Pancreas (tissue), 10 donors: ENCODE measurements at regions not wholly inside any gene's neighbourhood (a gene's known extent, or its start where the extent isn't known, plus 50 kb on each side); places are given as distances from the start of the nearest gene placed in this dataset.

ENCODE experiments used
- ATAC-seq, 4 donors: fragments of 200-7000 bp; cut with Tn5 transposase; one replicate each; pipeline versions ENCODE4 v1.8.0 to v1.9.1; 2020; ENCODE audit warnings: mild to moderate bottlenecking in 4 of 4, moderate library complexity in 4 of 4
- DNase-seq, 6 donors: peaks; one replicate each; pipeline ENCODE4 v3.0.0-alpha.2; 2020
- FAIRE-seq: peaks from 2 replicates; lab custom pipeline; 2012; peaks lifted over from hg19 to GRCh38; lab: Jason Lieb, UNC
- H3K27ac ChIP-seq, 4 donors: fragments of 200-600 bp; sonication (generic); 1 replicate in 3 of 4; 2 replicates in 1 of 4; pipeline versions ENCODE4 v1.5.0 to v1.8.0; 2020
- H3K27me3 ChIP-seq, 4 donors: fragments of 200-600 bp; one replicate each; pipeline ENCODE4 v1.8.0; 2021
- H3K36me3 ChIP-seq, 3 donors: fragments of 200-600 bp; sonication (generic) in 1 of 3; one replicate each; pipeline versions ENCODE4 v1.5.0 to v1.8.0; 2020 to 2021
- H3K4me1 ChIP-seq, 3 donors: fragments of 200-600 bp; one replicate each; pipeline ENCODE4 v1.8.0; 2021
- H3K4me3 ChIP-seq, 4 donors: fragments of 200-600 bp; sonication (generic) in 2 of 4; one replicate each; pipeline versions ENCODE4 v1.5.0 to v1.8.0; 2020 to 2021
- H3K9me3 ChIP-seq, 4 donors: fragments of 200-600 bp; one replicate each; pipeline ENCODE4 v1.8.0; 2021
- WGBS, 2 donors: extraction: QIAGEN DNeasy Blood & Tissue Kit; methylation state at CpG; one replicate each; pipeline ENCODE4 v1.1.7; 2013; 5-methylcytosine and 5-hydroxymethylcytosine counted together
- intact Hi-C, 3 donors: fragments of 100-400 bp; cut with DNase I; formaldehyde crosslinking; loops; one replicate each; pipeline versions ENCODE4 v1.11.1 to v1.14.2; 2022
- TF ChIP-seq, protein P1 (sequence below), 4 donors: fragments of 200-600 bp; sonication (generic) in 3 of 4; IDR thresholded peaks; one replicate each; pipeline versions ENCODE4 v1.5.0 to v1.8.0; 2021; ENCODE audit warnings: antibody characterized with exemption in 4 of 4
- donor health status: healthy with polysubstance abuse.
- donor health status: DM: no; HTN: no; CAD: no; lungs with moderate emphysema.
- donor health status: DM: no; HTN: no; CAD: no.
- donor health status: control.
- donor health status: control.
- donor health status: Bipolar disorder and iron deficiency.
- donor health status: DM: yes; HTN: yes; CAD: no.
- donor health status: DM: no; HTN: no; CAD: no.
- donor health status: DM: no; HTN: no; CAD: no.
- donor health status: DM: yes; HTN: yes; CAD: no.

DNA sequence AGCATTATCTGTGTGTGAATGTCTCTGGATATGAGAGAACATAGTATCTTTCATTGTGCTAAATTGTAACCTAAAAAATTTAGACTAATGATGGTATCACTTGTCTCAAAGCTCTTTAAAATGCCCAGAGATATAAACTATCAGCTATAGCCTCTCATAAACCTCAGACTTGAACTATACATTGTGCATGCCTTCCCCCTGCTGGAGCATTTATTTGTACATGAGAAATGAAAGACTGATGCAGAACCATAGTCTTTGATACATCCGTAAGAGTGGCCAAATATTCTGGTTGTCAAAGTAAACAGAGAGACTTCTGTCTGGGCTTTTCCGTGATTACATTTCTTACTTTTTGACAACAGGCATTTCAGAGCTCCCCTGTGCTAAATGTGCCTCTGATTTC is 71.9 kb upstream of the CCDC68 start:
- WGBS, 2 donors: 57 to 69% methylated on average over 2 of the region's 2 CpGs
- H3K4me3 ChIP-seq: no peak overlapping the region
- intact Hi-C loops: no loop called here

GRCh38 chr18:55024564-55024963 is 65.3 kb upstream of the CCDC68 start:
- DNase-seq (no peak), ATAC-seq (no peak), FAIRE-seq (no peak)
- H3K9me3 ChIP-seq: no peaks in the 10 kb centered on the region
- intact Hi-C loops: no loop called here
- H3K36me3 ChIP-seq: no peaks in the 10 kb centered on the region
- TF ChIP-seq, protein P1, sequence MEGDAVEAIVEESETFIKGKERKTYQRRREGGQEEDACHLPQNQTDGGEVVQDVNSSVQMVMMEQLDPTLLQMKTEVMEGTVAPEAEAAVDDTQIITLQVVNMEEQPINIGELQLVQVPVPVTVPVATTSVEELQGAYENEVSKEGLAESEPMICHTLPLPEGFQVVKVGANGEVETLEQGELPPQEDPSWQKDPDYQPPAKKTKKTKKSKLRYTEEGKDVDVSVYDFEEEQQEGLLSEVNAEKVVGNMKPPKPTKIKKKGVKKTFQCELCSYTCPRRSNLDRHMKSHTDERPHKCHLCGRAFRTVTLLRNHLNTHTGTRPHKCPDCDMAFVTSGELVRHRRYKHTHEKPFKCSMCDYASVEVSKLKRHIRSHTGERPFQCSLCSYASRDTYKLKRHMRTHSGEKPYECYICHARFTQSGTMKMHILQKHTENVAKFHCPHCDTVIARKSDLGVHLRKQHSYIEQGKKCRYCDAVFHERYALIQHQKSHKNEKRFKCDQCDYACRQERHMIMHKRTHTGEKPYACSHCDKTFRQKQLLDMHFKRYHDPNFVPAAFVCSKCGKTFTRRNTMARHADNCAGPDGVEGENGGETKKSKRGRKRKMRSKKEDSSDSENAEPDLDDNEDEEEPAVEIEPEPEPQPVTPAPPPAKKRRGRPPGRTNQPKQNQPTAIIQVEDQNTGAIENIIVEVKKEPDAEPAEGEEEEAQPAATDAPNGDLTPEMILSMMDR (IDR thresholded peaks at IDR 0.05): no peak
- H3K27me3 ChIP-seq: no peaks in the 10 kb centered on the region
- H3K4me3 ChIP-seq: no peak overlapping the region
- no peak overlapping the region for H3K27ac ChIP-seq
- no peaks in the 10 kb centered on the region for H3K4me1 ChIP-seq

More for the DNA sequence above, 71.9 kb upstream of the CCDC68 start:
- Histone ChIP-seq H3K9me3 (no peaks in the 10 kb centered on the region), H3K27ac (peak overlapping the region in 1 of 4 donors; percentile 48), H3K36me3 (no peaks in the 10 kb centered on the region), H3K27me3 (peaks cover 0 to 3% (median 0%) of the 10 kb centered on the region in 4 donors), H3K4me1 (no peaks in the 10 kb centered on the region)
- no peak for DNase-seq
- no peak for FAIRE-seq
- ATAC-seq: no peak
- TF ChIP-seq, protein P1 (IDR thresholded peaks at IDR 0.05): no peak

GRCh38 chr18:55018602-55019001 is 59.3 kb upstream of the CCDC68 start:
- TF ChIP-seq, protein P1 (IDR thresholded peaks at IDR 0.05): no peak
- no peaks in the 10 kb centered on the region for H3K9me3 ChIP-seq
- no peak overlapping the region for H3K27ac ChIP-seq
- DNase-seq (no peak), ATAC-seq (no peak), FAIRE-seq (no peak)
- H3K4me3 ChIP-seq: no peak overlapping the region
- no peaks in the 10 kb centered on the region for H3K27me3 ChIP-seq
- no peaks in the 10 kb centered on the region for H3K4me1 ChIP-seq
- no peaks in the 10 kb centered on the region for H3K36me3 ChIP-seq
- intact Hi-C loops: no loop called here

DNA sequence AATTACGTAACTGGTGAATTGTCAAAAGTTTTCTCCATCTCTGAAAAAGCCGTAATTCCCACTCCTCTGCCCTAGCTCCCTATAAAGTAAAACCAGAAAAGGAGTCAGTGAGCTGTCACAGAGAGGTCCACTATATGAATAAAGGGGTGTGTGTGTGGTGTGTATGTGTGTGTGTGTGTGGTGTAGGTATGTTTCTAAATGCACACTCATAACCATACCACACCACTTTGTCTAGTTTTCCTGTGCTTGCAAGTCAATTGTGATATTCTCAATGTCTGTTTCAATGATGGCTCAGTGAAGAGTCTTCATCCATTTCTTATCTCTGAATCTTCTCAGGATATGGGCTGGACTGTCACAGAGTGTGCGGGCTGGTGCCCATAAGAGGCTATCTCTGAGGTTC is 54.8 kb upstream of the CCDC68 start:
- 94 to 95% methylated on average over 3 of the region's 3 CpGs for WGBS, 2 donors
- no peaks in the 10 kb centered on the region for H3K4me1 ChIP-seq
- TF ChIP-seq, protein P1 (IDR thresholded peaks at IDR 0.05): no peak
- H3K9me3 ChIP-seq: no peaks in the 10 kb centered on the region
- ATAC-seq (no peak), DNase-seq (no peak), FAIRE-seq (no peak)
- intact Hi-C loops: no loop called here
- H3K27ac ChIP-seq: no peak overlapping the region
- no peak overlapping the region for H3K4me3 ChIP-seq
- no peaks in the 10 kb centered on the region for H3K27me3 ChIP-seq
- H3K36me3 ChIP-seq: no peaks in the 10 kb centered on the region

DNA sequence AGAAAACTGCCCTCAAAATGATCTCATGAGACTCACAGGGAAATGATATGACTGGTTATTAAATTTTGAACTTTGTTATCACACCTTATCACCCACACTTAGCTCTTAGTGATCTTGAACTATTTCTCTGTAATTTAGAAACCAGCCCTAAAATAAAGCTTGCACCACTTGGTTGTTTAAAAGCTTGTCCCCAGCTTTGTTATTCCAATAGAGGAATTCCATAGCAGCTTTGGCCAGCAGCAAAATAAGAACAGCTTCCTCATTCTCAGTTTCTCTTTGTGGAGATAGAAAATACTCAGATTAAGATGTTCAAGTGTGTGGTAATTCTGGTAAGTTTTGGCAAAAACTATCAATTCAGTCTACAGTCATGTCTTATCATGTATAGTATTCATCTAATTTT is 54.4 kb upstream of the CCDC68 start:
- Histone ChIP-seq H3K27ac (no peak overlapping the region), H3K9me3 (no peaks in the 10 kb centered on the region), H3K4me1 (no peaks in the 10 kb centered on the region), H3K36me3 (no peaks in the 10 kb centered on the region), H3K27me3 (no peaks in the 10 kb centered on the region), H3K4me3 (no peak overlapping the region)
- no peak for DNase-seq
- TF ChIP-seq, protein P1 (IDR thresholded peaks at IDR 0.05): no peak
- intact Hi-C loops: no loop called here
- no peak for FAIRE-seq
- no peak for ATAC-seq
